HK-2 (cell line): ENCODE measurements at regions not wholly inside any gene's neighbourhood (a gene's known extent, or its start where the extent isn't known, plus 50 kb on each side); places are given as distances from the start of the nearest gene placed in this dataset.
A peak's percentile ranks its signal among the peaks of the same experiment; 100 is the strongest.
"Not testable (repeated sequence)": the region's sequence is repeated elsewhere in the genome, so short reads cannot be mapped to it uniquely, and the experiment has no call there.

Experiments
- DNase-seq: peaks from one replicate; pipeline ENCODE4 v3.0.0-alpha.2; 2018; ENCODE audit not compliant: unreplicated experiment

GRCh38 chr18:10604182-10604581, 78.4 kb downstream of the NAPG start:
- no peak for DNase-seq

GRCh38 chr18:10606881-10607280, 81.1 kb downstream of the NAPG start:
- not testable (repeated sequence) for DNase-seq

DNA sequence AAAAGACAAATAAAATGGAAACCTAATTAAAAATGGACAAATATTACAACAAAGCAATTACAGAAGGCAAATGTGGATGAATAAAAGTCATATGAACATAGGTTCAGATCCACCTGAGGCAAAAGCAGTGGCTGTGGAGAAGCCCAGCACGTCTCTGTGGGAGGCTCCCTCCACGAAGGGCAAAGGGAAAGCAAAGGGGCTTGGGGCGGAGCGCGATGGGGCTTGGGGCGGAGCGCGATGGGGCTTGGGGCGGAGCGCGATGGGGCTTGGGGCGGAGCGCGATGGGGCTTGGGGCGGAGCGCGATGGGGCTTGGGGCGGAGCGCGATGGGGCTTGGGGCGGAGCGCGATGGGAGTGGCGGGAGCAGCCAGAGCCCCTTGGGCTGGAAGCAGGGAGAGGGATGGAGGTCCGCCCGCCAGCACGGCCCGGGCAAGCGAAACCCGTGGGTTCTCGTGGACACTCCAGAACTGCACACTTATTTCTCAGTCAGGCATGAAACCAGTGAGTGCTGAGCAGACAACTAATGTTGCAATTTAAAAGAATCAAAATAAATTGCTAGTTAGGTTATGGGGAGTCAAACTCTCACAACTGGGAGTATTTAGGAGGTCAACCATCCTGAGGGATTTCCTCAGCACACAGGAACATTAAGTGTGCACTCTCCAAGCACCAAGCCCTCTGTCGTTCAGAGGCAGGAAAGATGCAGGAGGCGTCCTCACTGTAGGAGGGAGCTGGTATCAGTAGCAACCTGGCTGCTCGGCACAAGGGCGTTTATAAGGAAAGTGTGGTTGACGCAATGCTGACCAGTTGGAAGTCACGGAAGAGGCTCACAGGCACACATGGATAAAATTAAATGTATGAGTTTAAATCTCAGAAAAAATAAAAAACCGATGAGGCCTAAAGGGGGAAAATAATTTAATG, 81.8 kb downstream of the NAPG start:
- not testable (repeated sequence) for DNase-seq

GRCh38 chr18:10608450-10608849, 82.6 kb downstream of the NAPG start:
- not testable (repeated sequence) for DNase-seq

DNA sequence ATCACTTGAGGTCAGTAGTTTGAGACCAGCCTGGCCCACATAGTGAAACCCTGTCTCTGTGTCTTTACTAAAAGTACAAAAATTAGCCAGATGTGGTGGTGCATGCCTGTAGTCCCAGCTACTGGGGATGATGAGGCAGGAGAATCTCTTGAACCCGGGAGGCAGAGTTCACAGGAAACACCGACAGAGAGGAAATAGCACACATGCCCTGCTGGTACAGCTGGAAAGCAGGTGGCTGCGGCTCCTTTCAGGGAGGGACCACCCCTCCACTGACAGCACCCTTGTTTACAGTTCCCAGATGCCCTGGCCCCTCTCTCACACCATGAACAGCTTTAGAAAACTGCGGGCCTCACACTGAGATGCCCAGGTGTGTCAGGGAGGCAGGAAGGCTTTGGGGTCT, 83.2 kb downstream of the NAPG start:
- not testable (repeated sequence) for DNase-seq

DNA sequence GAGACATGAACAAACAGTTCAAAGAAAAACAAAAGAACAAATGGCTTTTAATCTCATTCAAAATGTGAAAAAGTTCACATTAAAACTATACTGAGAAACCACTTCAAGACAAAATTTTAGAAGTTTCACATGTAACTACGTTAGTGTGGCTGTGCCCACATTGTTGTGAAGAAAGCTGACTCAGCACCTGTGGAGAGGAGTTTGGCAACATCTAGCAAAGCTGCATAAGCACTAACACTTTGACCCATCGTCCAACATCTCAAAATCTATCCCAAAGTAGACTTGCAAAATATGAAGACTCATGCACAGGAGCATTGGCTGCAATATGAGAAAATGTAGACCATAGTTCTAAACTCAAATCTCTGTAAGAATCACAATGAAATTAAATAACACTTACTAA, 87.4 kb downstream of the NAPG start:
- DNase-seq: not testable (repeated sequence)

GRCh38 chr18:10616714-10617113, 90.9 kb downstream of the NAPG start:
- DNase-seq: peak; percentile 3

DNA sequence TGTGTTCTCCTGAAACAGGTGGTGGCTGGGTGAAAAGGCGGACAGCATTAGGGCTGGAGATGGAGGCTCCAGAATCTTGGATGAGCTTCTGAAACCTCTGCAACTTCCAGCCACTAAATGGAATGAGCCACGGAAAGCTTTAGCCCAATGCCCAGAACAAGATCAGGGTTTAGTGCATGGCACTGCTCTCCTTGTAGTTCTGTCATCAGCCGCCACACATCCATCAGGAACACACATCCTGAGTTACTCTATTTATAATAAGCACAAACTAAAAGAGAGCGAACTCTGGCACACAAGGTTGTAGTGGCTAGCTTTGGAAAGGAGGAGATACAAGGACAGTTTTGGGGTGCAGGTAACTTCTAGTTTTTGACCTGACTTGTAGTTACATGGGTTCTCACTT, 93.0 kb downstream of the NAPG start:
- DNase-seq: not testable (repeated sequence)

DNA sequence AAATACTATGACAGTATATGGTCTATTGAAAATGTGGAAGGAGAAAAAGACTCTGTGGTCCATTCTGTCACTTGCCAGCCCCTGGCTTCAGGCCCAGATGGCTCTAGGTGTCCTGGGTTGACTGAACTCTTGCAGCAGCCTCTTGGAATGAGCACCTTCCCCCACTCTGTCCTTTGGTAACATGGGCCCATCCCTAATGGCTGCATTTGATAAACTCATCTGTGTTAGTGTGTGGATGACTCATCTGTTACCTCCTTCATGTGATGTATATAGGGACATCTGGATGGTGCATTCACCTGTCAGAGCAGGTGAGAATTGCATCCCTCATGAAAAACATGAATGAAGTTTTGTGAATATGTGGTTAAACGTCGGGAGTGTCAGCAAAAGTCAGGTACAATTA, 93.5 kb downstream of the NAPG start:
- not testable (repeated sequence) for DNase-seq

DNA sequence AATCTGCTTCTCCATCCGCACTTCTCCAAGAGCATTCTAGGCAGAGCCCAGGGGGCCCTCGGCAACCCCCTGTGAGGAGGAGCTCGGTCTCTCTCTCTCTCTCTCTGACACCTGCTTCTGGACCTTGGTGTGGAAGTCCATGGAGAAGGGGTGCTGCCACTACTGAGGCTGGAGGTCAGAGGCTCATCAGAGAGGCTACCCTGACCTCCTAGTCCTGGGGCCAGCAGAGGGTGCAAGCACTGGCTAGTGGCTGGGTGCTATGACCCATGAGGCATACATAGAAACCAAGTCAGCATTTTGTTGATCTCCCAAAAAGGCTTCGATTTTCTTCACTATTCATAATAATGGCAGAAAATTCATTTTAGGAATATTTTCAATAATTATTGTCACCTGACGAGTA, 94.0 kb downstream of the NAPG start:
- not testable (repeated sequence) for DNase-seq
